Astrocyte of the spinal cord (primary cell): ENCODE measurements at regions not wholly inside any gene's neighbourhood (a gene's known extent, or its start where the extent isn't known, plus 50 kb on each side); places are given as distances from the start of the nearest gene placed in this dataset.
A peak's percentile ranks its signal among the peaks of the same experiment; 100 is the strongest.

Source experiments
- DNase-seq: peaks from one replicate; pipeline ENCODE4 v3.0.0; 2011; ENCODE audit warnings: low read depth, low spot score
- H3K4me3 ChIP-seq: 2 replicates; pipeline ENCODE4 v1.5.1; 2011; ENCODE audit warnings: low read depth, mild to moderate bottlenecking, low read length, moderate library complexity
- in situ Hi-C: cut with HindIII; loops from 2 replicates; pipeline ENCODE4 v1.10.0; 2017; ENCODE audit warnings: low sequenced_read_pairs
- TF ChIP-seq, protein P1 (sequence below): IDR thresholded peaks from 2 replicates; pipeline ENCODE4 v1.5.1; 2012; ENCODE audit warnings: low read depth, mild to moderate bottlenecking, low read length, inconsistent platforms

DNA sequence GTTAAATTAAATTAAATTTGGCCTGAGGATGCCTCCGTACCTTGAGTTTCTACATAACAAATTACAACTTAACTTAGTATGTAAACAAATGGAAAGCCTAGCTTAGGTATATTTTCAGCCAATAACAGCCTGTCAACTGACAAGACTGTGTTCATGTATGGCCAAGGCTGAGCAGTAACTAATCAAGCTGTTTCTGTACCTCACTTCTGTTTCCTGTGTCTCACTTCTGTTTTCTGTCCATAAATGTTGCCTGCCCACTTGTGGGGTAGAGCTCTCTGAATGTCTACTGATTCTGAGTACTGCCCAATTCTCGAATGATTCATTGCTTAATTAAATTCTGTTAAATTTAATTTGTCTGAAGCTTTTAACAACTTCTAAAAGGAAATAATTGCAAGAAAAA is 445.2 kb downstream of the PCDH11X start:
- DNase-seq = no peak
- in situ Hi-C loops = no loop called here
- H3K4me3 ChIP-seq = no peak overlapping the region
- TF ChIP-seq, protein P1, sequence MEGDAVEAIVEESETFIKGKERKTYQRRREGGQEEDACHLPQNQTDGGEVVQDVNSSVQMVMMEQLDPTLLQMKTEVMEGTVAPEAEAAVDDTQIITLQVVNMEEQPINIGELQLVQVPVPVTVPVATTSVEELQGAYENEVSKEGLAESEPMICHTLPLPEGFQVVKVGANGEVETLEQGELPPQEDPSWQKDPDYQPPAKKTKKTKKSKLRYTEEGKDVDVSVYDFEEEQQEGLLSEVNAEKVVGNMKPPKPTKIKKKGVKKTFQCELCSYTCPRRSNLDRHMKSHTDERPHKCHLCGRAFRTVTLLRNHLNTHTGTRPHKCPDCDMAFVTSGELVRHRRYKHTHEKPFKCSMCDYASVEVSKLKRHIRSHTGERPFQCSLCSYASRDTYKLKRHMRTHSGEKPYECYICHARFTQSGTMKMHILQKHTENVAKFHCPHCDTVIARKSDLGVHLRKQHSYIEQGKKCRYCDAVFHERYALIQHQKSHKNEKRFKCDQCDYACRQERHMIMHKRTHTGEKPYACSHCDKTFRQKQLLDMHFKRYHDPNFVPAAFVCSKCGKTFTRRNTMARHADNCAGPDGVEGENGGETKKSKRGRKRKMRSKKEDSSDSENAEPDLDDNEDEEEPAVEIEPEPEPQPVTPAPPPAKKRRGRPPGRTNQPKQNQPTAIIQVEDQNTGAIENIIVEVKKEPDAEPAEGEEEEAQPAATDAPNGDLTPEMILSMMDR = no peak

GRCh38 chrX:92230628-92231027 is 451.5 kb downstream of the PCDH11X start:
- TF ChIP-seq, protein P1 = no peak
- in situ Hi-C loops = no loop called here
- no peak overlapping the region for H3K4me3 ChIP-seq
- no peak for DNase-seq

DNA sequence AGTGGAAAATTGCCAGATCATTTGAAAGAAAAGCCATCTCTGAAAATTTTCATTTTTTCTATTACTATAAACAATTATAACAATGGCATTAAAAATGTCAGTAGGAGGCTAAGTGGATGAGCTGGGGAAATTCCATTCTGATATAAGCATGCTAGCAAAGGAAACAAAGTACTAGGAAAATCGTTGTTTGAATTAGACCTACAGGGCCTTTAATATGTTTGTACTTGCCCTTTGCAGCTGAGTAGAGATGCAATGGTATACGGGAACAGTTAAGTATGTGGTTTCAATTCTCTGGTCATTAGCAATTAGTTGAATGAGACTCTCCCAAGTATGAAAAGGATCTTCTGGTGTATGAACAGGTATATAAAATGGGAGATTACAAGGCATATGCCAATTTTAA is 452.2 kb downstream of the PCDH11X start:
- H3K4me3 ChIP-seq = no peak overlapping the region
- no peak for DNase-seq
- TF ChIP-seq, protein P1 = no peak
- in situ Hi-C loops = no loop called here

- no peak overlapping the region for H3K4me3 ChIP-seq
- in situ Hi-C loops = no loop called here
- TF ChIP-seq, protein P1 = peak; percentile 36
- DNase-seq = peak; percentile 3
Observed at GRCh38 chrX:92232182-92232581, 453.0 kb downstream of the PCDH11X start.

GRCh38 chrX:92241249-92241648 is 462.1 kb downstream of the PCDH11X start:
- H3K4me3 ChIP-seq = no peak overlapping the region
- TF ChIP-seq, protein P1 = no peak
- DNase-seq = no peak
- in situ Hi-C loops = no loop called here

- no peak overlapping the region for H3K4me3 ChIP-seq
- peak; percentile 43 for DNase-seq
- in situ Hi-C loops = no loop called here
- TF ChIP-seq, protein P1 = no peak
Observed at GRCh38 chrX:92247076-92247475, 467.9 kb downstream of the PCDH11X start.

DNA sequence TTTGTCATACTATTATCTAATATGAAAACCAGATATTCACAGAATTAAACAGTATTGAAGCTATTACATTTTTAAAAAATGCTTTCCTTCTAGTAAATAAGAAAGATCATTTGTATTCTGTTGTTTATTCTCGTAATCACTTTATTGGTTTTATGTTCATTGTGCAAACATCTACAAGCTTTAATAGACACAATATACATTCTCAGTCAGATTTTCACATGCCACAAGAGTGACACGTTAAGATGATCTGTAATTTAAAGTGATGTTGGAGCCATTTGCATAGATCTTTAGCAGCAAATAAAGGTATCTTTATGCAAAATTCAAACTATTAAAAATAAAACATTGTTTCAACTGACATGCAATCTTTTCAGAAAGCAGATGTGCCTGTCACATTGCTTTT is 469.9 kb downstream of the PCDH11X start:
- no peak overlapping the region for H3K4me3 ChIP-seq
- DNase-seq = no peak
- TF ChIP-seq, protein P1 = no peak
- in situ Hi-C loops = no loop called here
